ENCODE measurements at regions not wholly inside any gene's neighbourhood (a gene's known extent, or its start where the extent isn't known, plus 50 kb on each side); places are given as distances from the start of the nearest gene placed in this dataset.
A peak's percentile ranks its signal among the peaks of the same experiment; 100 is the strongest.
"Not testable (repeated sequence)": the region's sequence is repeated elsewhere in the genome, so short reads cannot be mapped to it uniquely, and the experiment has no call there.

DNA sequence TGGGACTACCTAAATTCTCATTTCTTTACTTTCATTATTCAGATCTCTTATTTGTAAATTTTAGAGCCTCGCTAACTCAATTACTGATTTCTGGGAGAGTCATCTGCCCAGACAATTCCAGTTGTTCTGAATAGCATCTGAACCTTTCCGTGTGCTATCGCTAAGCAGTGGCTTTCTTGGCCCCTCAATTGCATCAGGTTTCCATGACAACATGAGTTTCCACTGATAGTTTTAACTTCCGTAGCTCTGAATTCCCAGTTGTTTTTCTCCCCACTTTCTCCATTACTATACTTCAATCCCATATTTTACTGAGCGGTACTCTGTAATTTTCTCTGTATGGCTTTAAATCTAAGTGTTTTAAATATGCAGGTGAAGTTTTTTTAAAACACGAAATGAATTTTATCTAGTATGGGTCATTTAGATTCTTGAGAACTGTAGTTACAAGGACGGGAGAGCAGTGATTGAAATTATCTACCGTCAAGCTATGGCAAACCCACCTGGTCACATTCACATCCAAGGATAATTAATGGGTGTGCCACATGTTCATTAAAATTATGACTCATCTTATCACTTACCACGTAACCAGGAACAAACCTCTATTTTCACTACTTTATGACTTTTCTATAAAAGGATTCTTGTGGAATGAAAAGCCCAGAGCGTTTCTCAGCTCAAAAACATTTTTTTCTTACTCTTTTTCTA, 223.5 kb upstream of the PCSK5 start:
- no peak for DNase-seq (ENCODE audit: low read depth)

DNA sequence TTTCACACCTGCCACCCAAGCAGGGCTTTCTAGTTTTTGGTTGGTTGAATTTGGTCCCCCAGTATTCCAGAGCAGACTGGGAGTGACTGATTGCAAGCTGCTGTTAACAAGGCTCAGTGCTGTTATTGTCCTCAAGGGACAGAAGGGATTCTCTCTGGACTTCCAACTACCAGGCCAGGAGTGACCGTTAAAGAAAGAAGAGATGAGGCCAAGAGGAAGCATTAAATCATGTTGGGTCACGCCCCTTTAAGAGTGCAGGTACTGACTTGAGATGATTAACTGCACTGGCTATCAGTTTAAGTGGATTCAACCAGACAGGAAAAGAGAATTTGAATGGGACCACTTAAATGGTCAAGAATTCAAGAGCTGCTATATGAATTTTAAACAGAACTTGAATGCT, 220.8 kb upstream of the PCSK5 start:
- DNase-seq (ENCODE audit: low read depth) = no peak

DNA sequence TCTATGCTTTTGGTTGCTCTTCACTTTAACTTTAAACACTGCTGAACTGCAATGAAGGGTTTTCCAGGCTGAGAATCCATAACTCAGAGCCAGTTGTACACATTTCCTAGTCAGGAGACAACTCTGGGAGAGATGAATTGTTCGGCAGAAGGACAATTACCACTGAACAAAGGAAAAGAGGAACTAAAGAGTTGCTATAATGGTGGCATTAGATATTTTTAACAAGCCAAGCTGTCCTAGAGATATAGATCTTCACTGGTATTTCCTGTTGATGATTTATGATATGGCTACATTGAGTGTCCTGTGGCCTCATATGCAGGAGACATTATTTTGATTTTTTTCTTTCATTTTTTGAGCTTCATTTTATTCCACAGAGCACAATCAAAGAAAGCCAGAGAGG, 219.1 kb upstream of the PCSK5 start:
- no peak for DNase-seq (ENCODE audit: low read depth)

DNA sequence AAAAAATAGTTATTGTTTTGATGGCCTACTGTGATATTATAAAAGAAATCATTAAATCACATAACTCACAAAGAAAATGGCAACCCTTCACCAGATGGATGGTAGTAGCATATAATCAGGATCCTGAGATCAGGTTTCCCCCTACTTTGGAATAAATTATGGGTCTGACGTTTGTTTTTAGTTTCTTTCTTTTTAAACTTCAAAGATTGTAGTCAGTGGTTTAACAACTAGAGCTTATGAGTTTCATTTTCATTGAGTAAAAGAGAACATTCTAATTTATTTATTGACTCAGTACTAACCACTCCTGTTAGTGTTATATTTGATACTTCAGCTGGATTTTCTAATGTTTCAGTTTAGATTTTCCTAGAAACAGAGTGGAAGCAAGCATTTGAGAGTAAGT, 218.0 kb upstream of the PCSK5 start:
- DNase-seq (ENCODE audit: low read depth) = no peak

DNA sequence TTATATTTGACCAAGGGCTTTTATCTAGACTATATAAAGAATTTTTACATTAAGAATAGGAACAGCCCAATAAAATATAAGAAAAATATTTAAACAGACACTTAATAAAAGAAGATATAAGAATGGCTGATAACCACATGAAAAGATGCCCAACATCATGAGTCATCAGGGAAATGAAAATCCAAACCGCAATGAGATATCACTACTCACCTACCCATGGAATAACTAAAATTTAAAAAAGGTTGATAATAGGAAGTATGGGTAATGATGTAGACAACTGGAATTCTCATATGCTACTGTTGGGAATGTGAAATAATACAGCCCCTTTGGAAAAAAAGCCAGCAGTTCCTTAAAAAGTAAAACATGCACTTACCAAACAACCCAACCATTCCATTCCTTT, 206.9 kb upstream of the PCSK5 start:
- DNase-seq (ENCODE audit: low read depth) = peak; percentile 50

DNA sequence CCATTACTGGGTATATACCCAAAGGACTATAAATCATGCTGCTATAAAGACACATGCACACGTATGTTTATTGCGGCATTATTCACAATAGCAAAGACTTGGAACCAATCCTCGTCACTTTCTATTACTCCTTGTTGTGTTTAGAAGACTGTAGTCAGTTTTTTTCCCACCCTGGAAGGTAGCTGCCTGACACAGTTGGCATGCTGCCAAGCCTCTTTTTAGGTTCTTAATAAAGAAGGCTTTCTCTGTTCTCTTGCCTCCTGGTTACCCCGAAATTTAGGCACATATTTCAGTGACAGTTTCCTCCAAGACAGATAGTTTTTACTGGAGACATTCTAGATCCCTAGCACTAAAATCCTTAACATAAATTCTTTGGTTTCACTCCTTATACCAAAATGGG, 205.4 kb upstream of the PCSK5 start:
- DNase-seq (ENCODE audit: low read depth) = no peak

DNA sequence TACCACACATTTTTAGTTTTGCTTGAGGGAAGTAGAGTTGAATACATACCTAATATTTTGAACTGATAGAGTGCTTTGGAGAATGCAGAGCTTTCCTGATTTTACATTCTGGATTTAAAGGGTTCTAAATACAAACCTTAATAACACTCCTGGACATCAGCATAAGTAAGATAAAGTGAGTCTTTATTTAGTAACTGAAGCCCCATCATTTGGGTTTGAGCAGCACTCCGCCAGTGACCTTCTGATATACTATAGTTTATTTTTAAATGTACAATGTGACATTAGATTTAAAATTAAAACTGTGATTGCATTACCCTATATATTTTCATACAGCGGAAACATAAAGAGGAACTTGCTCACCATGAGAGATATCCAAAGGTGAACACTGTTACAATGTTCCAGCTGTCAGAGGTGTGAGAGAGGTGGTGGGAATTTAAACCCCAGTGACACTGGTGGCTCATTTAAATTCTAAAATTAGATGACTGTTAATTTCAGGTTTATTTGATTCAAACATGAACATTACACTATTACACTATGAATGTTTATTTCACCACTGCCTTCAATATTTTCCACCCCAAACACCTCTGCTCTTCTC, 203.0 kb upstream of the PCSK5 start:
- no peak for DNase-seq (ENCODE audit: low read depth)

DNA sequence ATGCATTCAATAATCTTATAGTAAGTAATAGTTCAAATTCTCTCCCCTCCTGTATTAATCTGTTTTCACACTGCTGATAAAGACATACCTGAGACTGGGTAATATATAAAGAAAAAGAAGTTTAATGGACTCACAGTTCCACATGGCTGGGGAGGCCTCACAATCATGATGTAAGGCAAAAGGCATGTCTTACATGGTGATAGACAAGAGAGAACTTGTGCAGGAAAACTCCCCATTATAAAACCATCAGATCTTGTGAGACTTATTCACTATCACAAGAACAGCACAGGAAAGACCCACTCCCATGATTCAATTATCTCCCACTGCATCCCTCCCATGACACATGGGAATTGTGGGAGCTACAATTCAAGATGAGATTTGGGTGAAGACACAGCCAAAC, 199.9 kb upstream of the PCSK5 start:
- DNase-seq (ENCODE audit: low read depth) = not testable (repeated sequence)

DNA sequence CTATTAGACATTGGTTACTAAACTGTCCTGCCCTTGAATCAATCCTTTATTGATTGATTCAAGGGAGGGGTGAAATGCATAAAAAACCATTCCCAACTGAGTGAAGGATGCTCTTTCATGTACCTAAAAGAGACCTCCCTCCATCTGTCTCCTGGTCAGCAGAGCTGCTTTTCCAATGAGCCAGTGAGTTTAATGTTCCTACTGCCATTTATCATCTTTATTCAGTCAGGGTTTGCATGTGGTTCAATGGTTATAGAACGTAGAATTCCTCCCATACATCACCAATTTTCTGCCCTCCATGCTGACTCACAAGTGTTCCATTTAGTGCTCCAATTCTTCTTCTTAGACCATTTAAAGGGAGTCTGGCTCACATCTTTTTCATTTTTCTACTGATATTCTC, 199.1 kb upstream of the PCSK5 start:
- no peak for DNase-seq (ENCODE audit: low read depth)

DNA sequence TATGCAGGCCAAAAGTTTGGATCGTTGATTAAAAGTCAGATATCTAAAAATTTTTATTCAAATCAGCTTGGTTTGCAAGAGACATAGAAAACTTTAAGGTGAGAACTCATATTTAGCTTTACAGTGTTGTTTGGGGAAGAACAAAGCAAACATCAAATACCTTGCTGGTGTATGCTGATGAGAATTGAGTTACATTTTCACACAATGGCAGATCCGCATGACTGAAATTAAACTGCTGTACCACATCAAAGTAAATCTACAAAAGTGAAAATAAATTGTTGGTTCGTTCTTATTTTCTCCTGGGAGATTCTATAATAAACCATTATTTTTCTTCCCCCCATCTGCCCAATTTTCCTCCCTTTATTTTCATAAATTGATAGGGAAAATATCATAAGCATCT, 198.2 kb upstream of the PCSK5 start:
- no peak for DNase-seq (ENCODE audit: low read depth)

DNA sequence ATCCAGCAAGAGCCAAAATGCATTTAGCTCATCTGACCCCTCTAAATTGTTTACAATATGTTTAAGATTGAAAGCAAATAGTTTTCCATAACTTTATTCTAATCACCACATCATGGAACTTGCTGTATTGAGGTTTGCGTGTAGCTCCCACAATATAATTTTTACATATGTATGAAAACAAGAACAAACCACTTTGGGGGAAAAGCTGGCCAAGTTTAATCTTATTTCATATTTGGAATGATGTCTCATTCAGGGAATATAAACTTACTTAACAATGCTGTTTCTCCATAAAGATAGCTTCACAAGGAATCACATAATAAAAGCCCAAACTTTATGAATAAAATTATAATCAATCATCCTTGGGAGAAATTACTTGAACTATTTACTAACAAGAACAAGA, 194.6 kb upstream of the PCSK5 start:
- DNase-seq (ENCODE audit: low read depth) = no peak

DNA sequence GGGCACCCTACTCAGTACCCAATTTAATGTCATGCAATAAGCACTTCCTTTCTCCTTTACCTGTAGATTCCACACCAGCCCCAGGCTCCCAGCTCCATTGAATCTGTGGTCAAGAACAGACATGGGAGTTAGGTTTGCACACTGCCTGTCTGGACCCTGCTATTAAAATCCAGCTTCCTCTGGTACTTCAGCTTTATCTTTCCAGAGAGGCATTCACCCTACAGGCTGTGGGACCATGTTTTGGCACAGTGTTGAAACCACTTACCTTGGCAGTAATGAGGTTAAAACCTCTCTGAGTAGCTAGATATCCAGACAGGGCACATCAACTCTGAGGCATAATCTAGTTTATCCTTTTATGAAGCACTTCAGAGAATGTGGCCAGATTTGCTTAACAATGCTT, 191.5 kb upstream of the PCSK5 start:
- no peak for DNase-seq (ENCODE audit: low read depth)

DNA sequence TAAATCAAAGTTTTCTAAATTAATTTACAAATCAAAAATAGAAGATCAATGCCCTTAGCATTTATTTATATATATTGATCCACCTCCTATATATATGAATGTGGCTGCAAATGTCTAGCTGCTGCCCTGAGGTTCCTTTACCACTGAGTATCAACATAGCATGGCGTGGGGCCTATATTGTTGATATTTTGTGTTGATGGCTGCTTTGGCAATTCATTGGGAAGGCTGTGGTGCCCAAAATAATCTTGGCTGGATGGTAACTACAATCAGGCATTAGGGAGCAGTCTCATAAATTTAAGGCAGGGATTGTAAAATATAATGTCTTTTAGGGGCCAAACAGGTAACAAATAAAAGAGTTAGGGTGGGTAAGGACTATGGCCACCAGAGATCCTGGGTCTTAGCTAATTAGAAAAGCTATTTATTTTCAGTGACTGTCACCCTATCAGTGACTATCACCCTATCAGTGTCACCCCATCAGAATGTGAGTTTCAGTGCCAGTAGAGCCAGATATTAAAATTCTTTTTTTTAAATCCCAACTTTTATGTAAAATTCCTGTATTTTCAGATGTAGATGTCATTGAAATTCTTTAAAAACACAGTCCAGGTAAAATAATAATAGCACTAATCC, 190.7 kb upstream of the PCSK5 start:
- no peak for DNase-seq (ENCODE audit: low read depth)

DNA sequence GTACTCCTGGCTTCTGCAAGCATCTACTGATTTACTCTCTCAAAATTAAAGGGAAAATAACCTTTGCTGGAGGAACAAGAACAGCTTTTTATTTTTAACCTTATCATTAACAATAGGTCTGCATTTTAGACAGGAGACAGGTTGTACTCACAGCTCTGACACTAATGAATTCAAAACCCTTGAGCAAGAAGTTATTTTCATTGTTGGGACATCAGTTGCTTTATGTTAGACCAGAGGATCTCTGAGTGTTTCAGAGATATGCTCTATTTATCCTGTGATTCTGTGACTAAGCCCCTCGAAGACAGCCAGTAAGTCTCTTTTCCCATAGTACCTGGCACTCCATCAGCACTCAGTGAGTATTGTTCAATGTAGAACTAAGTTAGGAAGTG, 190.2 kb upstream of the PCSK5 start:
- no peak for DNase-seq (ENCODE audit: low read depth)

DNA sequence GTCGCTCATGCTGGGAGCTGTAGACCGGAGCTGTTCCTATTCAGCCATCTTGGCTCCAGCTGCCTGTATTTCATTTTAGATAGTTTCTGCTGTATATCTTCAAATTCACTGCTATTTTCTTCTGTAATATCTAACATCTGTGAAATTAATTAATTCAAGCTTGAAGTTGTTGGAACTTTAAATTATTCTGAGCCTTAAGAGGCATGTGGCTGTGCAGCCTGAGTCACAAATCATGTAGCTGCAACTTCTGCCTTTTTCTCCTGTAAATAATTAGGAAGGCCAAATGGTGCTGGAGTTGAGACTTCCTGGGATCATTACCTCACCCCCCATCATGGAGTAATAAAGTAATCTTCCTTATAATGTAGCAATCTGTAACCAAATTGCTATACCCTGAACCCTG, 183.3 kb upstream of the PCSK5 start:
- DNase-seq (ENCODE audit: low read depth) = no peak

DNA sequence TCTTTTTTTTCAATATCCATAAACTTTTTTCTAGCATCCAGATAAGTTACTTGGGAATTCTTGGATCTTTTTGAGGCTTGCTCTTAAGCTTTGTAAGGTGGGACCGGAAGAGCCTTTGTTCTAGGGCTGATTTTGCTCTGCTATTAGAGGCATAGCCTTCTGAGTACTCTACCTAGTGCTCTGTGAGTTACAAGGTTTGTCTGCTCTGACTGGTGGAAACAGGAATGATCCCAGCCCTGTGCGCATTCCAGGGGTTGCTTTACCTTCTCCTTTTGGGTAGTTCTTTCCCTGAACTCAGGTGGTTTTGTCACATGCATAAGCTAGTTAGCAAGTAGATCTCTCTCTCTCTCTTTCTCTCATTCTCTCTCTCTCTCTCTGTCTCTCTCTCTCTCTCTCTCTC, 180.8 kb upstream of the PCSK5 start:
- DNase-seq (ENCODE audit: low read depth) = no peak

DNA sequence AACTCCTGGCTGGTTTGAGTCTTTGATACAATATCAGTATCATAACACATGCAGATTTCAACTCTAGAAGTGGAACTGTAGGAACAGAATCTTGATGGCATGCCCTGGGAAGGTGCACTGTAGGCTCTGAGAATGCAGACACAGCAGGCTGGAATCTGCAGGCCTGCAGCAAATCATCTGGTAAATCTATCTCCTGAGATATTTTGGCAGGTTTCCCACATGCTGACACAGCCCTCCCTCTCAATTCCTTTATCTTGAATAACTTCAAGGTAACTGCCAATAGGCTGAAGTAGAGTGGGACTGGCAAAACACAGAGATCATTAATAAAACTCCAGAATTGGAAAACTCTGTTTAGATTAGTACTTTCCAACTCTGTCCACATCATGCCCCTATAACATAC, 177.8 kb upstream of the PCSK5 start:
- no peak for DNase-seq (ENCODE audit: low read depth)

DNA sequence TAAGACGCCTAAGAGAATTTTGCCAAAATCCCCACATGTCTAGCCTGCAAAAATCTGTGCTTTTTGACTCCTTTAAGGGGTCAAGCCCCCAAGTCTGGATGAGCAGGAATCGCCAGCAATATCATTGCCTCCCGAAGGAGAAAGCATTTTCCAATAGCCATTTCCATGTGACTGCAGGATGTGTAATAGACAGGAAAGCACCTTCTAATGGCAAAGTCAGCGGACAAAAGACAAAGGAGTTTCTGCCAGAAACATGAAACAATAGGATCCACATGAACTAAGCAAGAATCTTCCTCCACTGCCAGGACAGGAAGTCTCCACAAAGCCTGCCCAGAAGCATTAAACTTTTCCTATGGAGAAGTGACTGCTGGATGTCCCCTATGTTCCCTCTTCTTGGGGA, 177.1 kb upstream of the PCSK5 start:
- peak; percentile 10 for DNase-seq (ENCODE audit: low read depth)

DNA sequence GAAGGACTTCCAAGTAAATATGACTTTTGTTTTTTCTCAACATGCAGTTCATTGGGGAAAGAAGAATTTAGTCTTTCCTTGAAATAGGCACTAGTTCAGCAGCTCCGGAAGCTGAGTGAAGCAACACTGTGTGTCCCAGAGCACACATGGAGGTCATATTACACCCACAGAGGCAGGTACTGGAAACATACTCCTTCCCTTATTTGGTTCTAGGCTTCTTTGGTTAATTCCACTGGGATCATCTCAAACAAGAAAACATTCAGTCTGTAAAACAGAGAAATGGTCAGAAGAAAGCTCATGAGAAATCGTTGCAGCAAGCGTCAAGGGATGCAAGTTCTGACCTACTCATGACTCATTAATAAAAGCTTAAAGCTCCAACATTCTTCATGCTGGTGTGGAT, 175.1 kb upstream of the PCSK5 start:
- peak; percentile 12 for DNase-seq (ENCODE audit: low read depth)

DNA sequence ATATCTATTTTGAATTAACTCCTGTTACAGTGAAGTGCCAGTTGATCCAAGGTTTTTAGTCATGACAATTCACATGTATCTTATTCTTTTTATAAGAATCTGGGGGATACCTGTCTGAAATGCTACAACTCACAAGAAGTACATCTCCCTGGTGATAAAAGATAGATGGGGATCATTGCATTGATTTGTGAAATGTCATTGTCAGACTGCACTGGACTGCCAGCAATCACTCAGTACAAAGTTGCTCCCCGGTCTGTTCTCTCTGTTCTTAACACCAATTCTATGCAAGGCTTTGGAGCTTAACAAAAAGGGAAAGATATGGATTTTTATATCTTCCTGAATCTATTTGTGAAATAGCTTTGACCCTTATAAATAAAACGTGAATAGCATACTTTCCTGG, 171.8 kb upstream of the PCSK5 start:
- no peak for DNase-seq (ENCODE audit: low read depth)

DNA sequence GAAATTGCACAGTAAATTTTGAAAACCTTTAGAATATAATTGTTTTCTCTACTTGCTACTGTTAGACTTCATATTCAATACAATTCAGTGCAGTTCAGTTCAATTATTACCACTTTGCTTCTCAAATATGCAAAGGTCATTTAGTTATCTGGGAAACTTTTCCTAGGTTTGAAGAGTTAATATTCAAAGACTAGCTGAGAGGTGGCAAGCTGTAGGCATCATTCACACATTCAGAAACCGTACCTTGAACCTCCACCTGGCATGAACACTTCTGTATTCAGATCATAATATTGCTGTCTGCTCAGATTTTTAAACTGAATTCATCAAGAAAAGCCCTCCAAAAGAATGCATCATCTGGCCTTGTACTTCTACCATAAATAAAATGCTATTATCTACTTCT, 162.1 kb upstream of the PCSK5 start:
- no peak for DNase-seq (ENCODE audit: low read depth)

DNA sequence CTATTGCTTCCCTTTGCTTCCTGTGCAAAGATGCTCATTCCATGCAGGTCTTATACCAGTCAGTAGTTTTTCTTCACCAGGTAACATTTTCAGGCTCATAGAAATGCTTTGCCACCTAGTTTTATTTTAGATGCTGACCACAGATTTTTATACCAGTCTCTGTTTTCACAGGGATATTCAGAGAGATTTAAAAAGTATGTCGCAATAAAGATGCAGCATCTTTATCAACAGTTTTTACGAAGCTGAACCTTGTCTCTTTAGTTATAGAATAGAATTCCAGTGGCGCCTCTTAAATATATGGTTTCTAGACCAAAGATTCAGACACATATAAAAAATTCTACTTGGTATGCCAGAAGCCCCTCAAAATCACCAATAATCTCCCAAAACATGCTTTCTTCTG, 155.7 kb upstream of the PCSK5 start:
- DNase-seq (ENCODE audit: low read depth) = no peak

DNA sequence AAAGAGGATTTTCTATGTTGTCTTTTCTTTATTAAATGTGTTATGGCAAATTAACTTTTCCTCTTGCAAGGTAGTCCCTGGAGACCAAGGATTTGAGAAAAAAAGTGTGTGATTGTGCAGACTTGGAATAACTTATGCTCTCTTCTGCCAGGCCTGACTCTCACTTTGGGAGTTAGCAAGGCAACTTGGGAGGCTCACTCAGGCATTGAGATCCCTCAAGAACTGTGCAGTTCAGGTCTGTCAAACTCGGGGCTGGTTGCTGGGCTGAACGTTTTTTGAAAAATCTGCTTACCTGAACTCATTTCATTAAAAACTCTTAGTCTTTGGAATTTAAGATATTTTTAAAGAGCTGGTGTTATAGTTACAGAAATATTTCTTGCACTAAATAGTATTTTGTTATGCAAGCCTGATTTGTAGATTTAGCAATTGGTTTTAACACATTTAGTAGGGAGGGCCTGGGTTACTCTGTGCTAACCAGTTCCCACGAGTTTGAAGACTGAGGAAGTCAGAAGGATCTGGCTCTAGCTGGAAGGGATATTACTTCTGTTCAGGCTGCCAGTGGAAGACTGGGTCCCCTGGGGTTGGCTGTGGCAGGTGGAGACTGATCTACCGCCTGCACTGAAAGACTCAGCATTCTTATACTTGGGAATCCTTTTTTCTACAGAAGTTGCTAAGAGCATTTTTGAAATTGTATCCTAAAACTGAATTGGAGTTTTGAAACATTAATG, 150.4 kb upstream of the PCSK5 start:
- DNase-seq (ENCODE audit: low read depth) = no peak

Data from HT1080 (cell line).